RWPE2 (cell line): ENCODE measurements at regions not wholly inside any gene's neighbourhood (a gene's known extent, or its start where the extent isn't known, plus 50 kb on each side); places are given as distances from the start of the nearest gene placed in this dataset.

ENCODE experiments used
- ATAC-seq: fragments of 200-7000 bp; cut with Tn5 transposase; 3 replicates; pipeline ENCODE4 v1.9.1; 2021; ENCODE audit warnings: low read depth
- DNase-seq: peaks from one replicate; pipeline ENCODE4 v3.0.0-alpha.2; 2020; ENCODE audit warnings: low spot score
- H3K27ac ChIP-seq: fragments of 450-650 bp; 2 replicates; pipeline ENCODE4 v1.5.1; 2017; ENCODE audit warnings: mild to moderate bottlenecking; ENCODE audit not compliant: poor library complexity, severe bottlenecking
- H3K27me3 ChIP-seq: fragments of 250-450 bp; sonication (Bioruptor Pico); 2 replicates; pipeline ENCODE4 v1.5.1; 2021; ENCODE audit warnings: mild to moderate bottlenecking, moderate library complexity; ENCODE audit not compliant: insufficient read depth, poor library complexity, severe bottlenecking
- H3K36me3 ChIP-seq: fragments of 250-450 bp; sonication (Bioruptor Pico); 2 replicates; pipeline ENCODE4 v1.5.1; 2020; ENCODE audit warnings: low read depth, mild to moderate bottlenecking, moderate library complexity
- H3K4me1 ChIP-seq: fragments of 250-450 bp; sonication (Bioruptor Pico); 2 replicates; pipeline ENCODE4 v1.5.1; 2021; ENCODE audit warnings: mild to moderate bottlenecking, moderate library complexity; ENCODE audit not compliant: insufficient read depth, poor library complexity, severe bottlenecking
- H3K4me3 ChIP-seq: fragments of 250-450 bp; sonication (Bioruptor Pico); 2 replicates; pipeline ENCODE4 v1.5.1; 2021; ENCODE audit warnings: mild to moderate bottlenecking, moderate library complexity; ENCODE audit not compliant: severe bottlenecking
- H3K9me3 ChIP-seq: fragments of 250-450 bp; sonication (Bioruptor Pico); 2 replicates; pipeline ENCODE4 v1.5.1; 2021; ENCODE audit warnings: mild to moderate bottlenecking, moderate library complexity; ENCODE audit not compliant: severe bottlenecking
- CTCF ChIP-seq: fragments of 450-650 bp; IDR thresholded peaks from one replicate; pipeline ENCODE4 v1.5.1; 2017; ENCODE audit warnings: mild to moderate bottlenecking, moderate library complexity; ENCODE audit not compliant: poor library complexity, severe bottlenecking

GRCh38 chr18:76142611-76143010 lies 352.4 kb downstream of the ZNF516 start:
- DNase-seq (no peak), ATAC-seq (no peak)
- Histone ChIP-seq H3K27ac (no peak overlapping the region), H3K4me1 (no peaks in the 10 kb centered on the region), H3K27me3 (no peaks in the 10 kb centered on the region), H3K36me3 (no peaks in the 10 kb centered on the region), H3K4me3 (no peak overlapping the region), H3K9me3 (no peaks in the 10 kb centered on the region)
- TF ChIP-seq CTCF, result no peak

GRCh38 chr18:76139844-76140243 lies 355.2 kb downstream of the ZNF516 start:
- Histone ChIP-seq H3K4me1 (no peaks in the 10 kb centered on the region), H3K4me3 (no peak overlapping the region), H3K27me3 (no peaks in the 10 kb centered on the region), H3K9me3 (no peaks in the 10 kb centered on the region), H3K27ac (no peak overlapping the region), H3K36me3 (no peaks in the 10 kb centered on the region)
- TF ChIP-seq CTCF, result no peak
- DNase-seq (no peak), ATAC-seq (no peak)

- Histone ChIP-seq H3K9me3 (no peaks in the 10 kb centered on the region), H3K36me3 (no peaks in the 10 kb centered on the region), H3K27ac (no peak overlapping the region), H3K27me3 (no peaks in the 10 kb centered on the region), H3K4me3 (no peak overlapping the region), H3K4me1 (peaks cover 2% of the 10 kb centered on the region)
- ATAC-seq, result no peak
- no peak for TF ChIP-seq CTCF
- no peak for DNase-seq
Measured at GRCh38 chr18:76137216-76137615, 357.8 kb downstream of the ZNF516 start.

GRCh38 chr18:76136701-76137100 lies 358.3 kb downstream of the ZNF516 start:
- H3K4me1 ChIP-seq, result peaks cover 4% of the 10 kb centered on the region
- DNase-seq (no peak), ATAC-seq (no peak)
- no peaks in the 10 kb centered on the region for H3K36me3 ChIP-seq
- no peaks in the 10 kb centered on the region for H3K27me3 ChIP-seq
- TF ChIP-seq CTCF, result no peak
- no peak overlapping the region for H3K4me3 ChIP-seq
- H3K9me3 ChIP-seq, result no peaks in the 10 kb centered on the region
- no peak overlapping the region for H3K27ac ChIP-seq

- no peak for TF ChIP-seq CTCF
- ATAC-seq (no peak), DNase-seq (no peak)
- no peaks in the 10 kb centered on the region for H3K27me3 ChIP-seq
- no peaks in the 10 kb centered on the region for H3K36me3 ChIP-seq
- H3K4me3 ChIP-seq, result no peak overlapping the region
- no peaks in the 10 kb centered on the region for H3K9me3 ChIP-seq
- H3K27ac ChIP-seq, result no peak overlapping the region
- H3K4me1 ChIP-seq, result peaks cover 8% of the 10 kb centered on the region
Measured at GRCh38 chr18:76134628-76135027, 360.4 kb downstream of the ZNF516 start.
